DND-41 (cell line): ENCODE measurements at regions not wholly inside any gene's neighbourhood (a gene's known extent, or its start where the extent isn't known, plus 50 kb on each side); places are given as distances from the start of the nearest gene placed in this dataset.

Experiments used
- EZH2 ChIP-seq: IDR thresholded peaks from 3 replicates; pipeline ENCODE4 v1.6.1; 2012; ENCODE audit warnings: borderline replicate concordance, low read depth, mild to moderate bottlenecking, moderate library complexity, low read length, inconsistent platforms; ENCODE audit not compliant: severe bottlenecking
- TF ChIP-seq, protein P1 (sequence below): IDR thresholded peaks from 2 replicates; pipeline ENCODE4 v1.5.1; 2012; ENCODE audit warnings: borderline replicate concordance, low read length, moderate library complexity, mild to moderate bottlenecking; ENCODE audit not compliant: poor library complexity, severe bottlenecking; ENCODE audit errors: extremely low read depth

GRCh38 chr3:16069149-16069922, 105.1 kb upstream of the GALNT15 start:
- TF ChIP-seq, protein P1, sequence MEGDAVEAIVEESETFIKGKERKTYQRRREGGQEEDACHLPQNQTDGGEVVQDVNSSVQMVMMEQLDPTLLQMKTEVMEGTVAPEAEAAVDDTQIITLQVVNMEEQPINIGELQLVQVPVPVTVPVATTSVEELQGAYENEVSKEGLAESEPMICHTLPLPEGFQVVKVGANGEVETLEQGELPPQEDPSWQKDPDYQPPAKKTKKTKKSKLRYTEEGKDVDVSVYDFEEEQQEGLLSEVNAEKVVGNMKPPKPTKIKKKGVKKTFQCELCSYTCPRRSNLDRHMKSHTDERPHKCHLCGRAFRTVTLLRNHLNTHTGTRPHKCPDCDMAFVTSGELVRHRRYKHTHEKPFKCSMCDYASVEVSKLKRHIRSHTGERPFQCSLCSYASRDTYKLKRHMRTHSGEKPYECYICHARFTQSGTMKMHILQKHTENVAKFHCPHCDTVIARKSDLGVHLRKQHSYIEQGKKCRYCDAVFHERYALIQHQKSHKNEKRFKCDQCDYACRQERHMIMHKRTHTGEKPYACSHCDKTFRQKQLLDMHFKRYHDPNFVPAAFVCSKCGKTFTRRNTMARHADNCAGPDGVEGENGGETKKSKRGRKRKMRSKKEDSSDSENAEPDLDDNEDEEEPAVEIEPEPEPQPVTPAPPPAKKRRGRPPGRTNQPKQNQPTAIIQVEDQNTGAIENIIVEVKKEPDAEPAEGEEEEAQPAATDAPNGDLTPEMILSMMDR, result no peak
- no peak for TF ChIP-seq EZH2
